GM23338 (cell line): ENCODE measurements at regions not wholly inside any gene's neighbourhood (a gene's known extent, or its start where the extent isn't known, plus 50 kb on each side); places are given as distances from the start of the nearest gene placed in this dataset.

Source experiments
- ATAC-seq: fragments of 200-7000 bp; cut with Tn5 transposase; 3 replicates; pipeline ENCODE4 v1.9.1; 2020
- DNase-seq: peaks from one replicate; pipeline ENCODE4 v3.0.0-alpha.2; 2015; ENCODE audit warnings: low spot score
- H2AFZ ChIP-seq: fragments of 200-600 bp; sonication (generic); 2 replicates; pipeline ENCODE4 v1.8.0; 2016; ENCODE audit warnings: antibody characterized with exemption, mild to moderate bottlenecking, moderate library complexity
- H3F3A ChIP-seq: fragments of 200-600 bp; sonication (generic); replicated peaks from 2 replicates; pipeline ENCODE4 v1.8.0; 2017; ENCODE audit warnings: antibody characterized with exemption, mixed run types, low read depth
- H3K27ac ChIP-seq: fragments of 200-600 bp; sonication (generic); 2 replicates; pipeline ENCODE4 v1.6.1; 2016; ENCODE audit warnings: low read depth
- H3K27me3 ChIP-seq: fragments of 200-600 bp; sonication (generic); 2 replicates; pipeline ENCODE4 v1.8.0; 2016; ENCODE audit warnings: mild to moderate bottlenecking, mixed run types, moderate library complexity; ENCODE audit not compliant: insufficient read depth
- H3K36me3 ChIP-seq: fragments of 200-600 bp; sonication (generic); 2 replicates; pipeline ENCODE4 v1.8.0; 2016; ENCODE audit warnings: mild to moderate bottlenecking; ENCODE audit not compliant: insufficient read depth
- H3K4me1 ChIP-seq: fragments of 200-600 bp; sonication (generic); 2 replicates; pipeline ENCODE4 v1.8.0; 2016; ENCODE audit warnings: mild to moderate bottlenecking, moderate library complexity; ENCODE audit not compliant: insufficient read depth
- H3K4me2 ChIP-seq: fragments of 200-600 bp; sonication (generic); 2 replicates; pipeline ENCODE4 v1.7.1; 2017; ENCODE audit warnings: mixed run types
- H3K4me3 ChIP-seq: fragments of 200-600 bp; sonication (generic); 2 replicates; pipeline ENCODE4 v1.6.1; 2016; ENCODE audit warnings: mixed run types
- H3K79me2 ChIP-seq: fragments of 200-600 bp; sonication (generic); replicated peaks from 2 replicates; pipeline ENCODE4 v1.8.0; 2017; ENCODE audit warnings: mild to moderate bottlenecking; ENCODE audit not compliant: insufficient read depth
- H3K9me2 ChIP-seq: fragments of 200-600 bp; sonication (generic); 2 replicates; pipeline ENCODE4 v1.8.0; 2017; ENCODE audit not compliant: insufficient read depth
- H4K20me1 ChIP-seq: fragments of 200-600 bp; sonication (generic); replicated peaks from 2 replicates; pipeline ENCODE4 v1.8.0; 2017; ENCODE audit warnings: mild to moderate bottlenecking; ENCODE audit not compliant: insufficient read depth
- H3K27ac Mint-ChIP-seq: 2 replicates; pipeline ENCODE4 v1.8.0; 2020; ENCODE audit warnings: inconsistent platforms, mild to moderate bottlenecking, moderate library complexity, mixed read lengths
- H3K27me3 Mint-ChIP-seq: 3 replicates; pipeline ENCODE4 v1.8.0; 2022; ENCODE audit warnings: low read depth, mild to moderate bottlenecking, moderate library complexity, mixed read lengths, inconsistent platforms; ENCODE audit not compliant: insufficient read depth, poor library complexity
- H3K36me3 Mint-ChIP-seq: 3 replicates; pipeline ENCODE4 v1.8.0; 2021; ENCODE audit warnings: low read depth, mild to moderate bottlenecking, inconsistent platforms, moderate library complexity, mixed read lengths
- H3K4me1 Mint-ChIP-seq: 3 replicates; pipeline ENCODE4 v1.8.0; 2020; ENCODE audit warnings: mild to moderate bottlenecking, inconsistent platforms, mixed read lengths
- H3K4me3 Mint-ChIP-seq: 3 replicates; pipeline ENCODE4 v1.8.0; 2021; ENCODE audit warnings: moderate library complexity, mild to moderate bottlenecking, inconsistent platforms, mixed read lengths
- H3K9me3 Mint-ChIP-seq: 3 replicates; pipeline ENCODE4 v1.8.0; 2020; ENCODE audit warnings: moderate library complexity, mild to moderate bottlenecking, inconsistent platforms, mixed read lengths
- CREB1 ChIP-seq: fragments of 250-450 bp; sonication (Bioruptor Pico); IDR thresholded peaks from 2 replicates; pipeline ENCODE4 v1.5.0; 2020; ENCODE audit warnings: low read depth, mild to moderate bottlenecking, moderate library complexity
- CTCF ChIP-seq, 2 experiments: fragments of 200-600 bp in 1 of 2; sonication (generic) in 1 of 2; conservative IDR thresholded peaks; 2 replicates each; pipeline versions ENCODE4 v1.5.1 to v1.6.1; 2016 to 2017; ENCODE audit warnings: antibody characterized with exemption in 2 of 2, low read depth in 2 of 2, mild to moderate bottlenecking in 2 of 2, moderate library complexity in 1 of 2
- ETS1 ChIP-seq: IDR thresholded peaks from 2 replicates; pipeline ENCODE4 v1.6.1; 2016; ENCODE audit warnings: antibody characterized with exemption
- EZH2 ChIP-seq: fragments of 200-600 bp; sonication (generic); IDR thresholded peaks from one replicate; pipeline ENCODE4 v1.8.0; 2017; ENCODE audit warnings: antibody characterized with exemption, mild to moderate bottlenecking, low read depth; ENCODE audit not compliant: unreplicated experiment
- EZH2phosphoT487 ChIP-seq: fragments of 200-600 bp; sonication (generic); IDR thresholded peaks from one replicate; pipeline ENCODE4 v1.8.1; 2018; ENCODE audit warnings: antibody characterized with exemption; ENCODE audit not compliant: unreplicated experiment
- JUNB ChIP-seq: IDR thresholded peaks from one replicate; pipeline ENCODE4 v1.6.1; 2016; ENCODE audit warnings: antibody characterized with exemption; ENCODE audit not compliant: unreplicated experiment
- NANOG ChIP-seq: IDR thresholded peaks from 2 replicates; pipeline ENCODE4 v1.6.1; 2016; ENCODE audit warnings: antibody characterized with exemption, borderline replicate concordance
- POLR2AphosphoS5 ChIP-seq: IDR thresholded peaks from 2 replicates; pipeline ENCODE4 v1.6.1; 2016; ENCODE audit warnings: antibody characterized with exemption, low read depth
- REST ChIP-seq: IDR thresholded peaks from one replicate; pipeline ENCODE4 v1.6.1; 2018; ENCODE audit warnings: antibody characterized with exemption; ENCODE audit not compliant: unreplicated experiment
- STAT1 ChIP-seq: IDR thresholded peaks from one replicate; pipeline ENCODE4 v1.6.1; 2016; ENCODE audit warnings: antibody characterized with exemption; ENCODE audit not compliant: unreplicated experiment
- ZNF114 ChIP-seq: fragments of 250-450 bp; sonication (Bioruptor Pico); IDR thresholded peaks from 2 replicates; pipeline ENCODE4 v1.5.0; 2020; ENCODE audit warnings: mild to moderate bottlenecking, moderate library complexity
- ZNF331 ChIP-seq: fragments of 250-450 bp; sonication (Bioruptor Pico); IDR thresholded peaks from 2 replicates; pipeline ENCODE4 v1.5.0; 2020; ENCODE audit warnings: low read depth, mild to moderate bottlenecking, moderate library complexity
- ZNF462 ChIP-seq: fragments of 250-450 bp; sonication (Bioruptor Pico); IDR thresholded peaks from 2 replicates; pipeline ENCODE4 v1.5.0; 2020; ENCODE audit warnings: mild to moderate bottlenecking, moderate library complexity

- no peak overlapping the region for H3K4me2 ChIP-seq
- no peak overlapping the region for H2AFZ ChIP-seq
- H3K79me2 ChIP-seq, result no peaks in the 10 kb centered on the region
- peak; percentile 58; the same call in 2 of the 3 replicates for ATAC-seq
- no peak overlapping the region for H3K4me3 Mint-ChIP-seq
- H3K4me1 Mint-ChIP-seq, result 0 out of 3 replicates have a peak, but pooled peaks cover 3% of the 10 kb centered on the region
- no peaks in the 10 kb centered on the region for H3K27me3 ChIP-seq
- H3K27me3 Mint-ChIP-seq, result no peaks in the 10 kb centered on the region
- H3K9me2 ChIP-seq, result peaks cover 3% of the 10 kb centered on the region; the same call in 1 of the 2 replicates
- H3K9me3 Mint-ChIP-seq, result peaks cover 31% of the 10 kb centered on the region
- no peaks in the 10 kb centered on the region for H4K20me1 ChIP-seq
- peak; percentile 7 for DNase-seq
- no peak overlapping the region for H3K27ac ChIP-seq
- H3F3A ChIP-seq, result no peaks in the 10 kb centered on the region
- no peaks in the 10 kb centered on the region for H3K36me3 ChIP-seq
- TF ChIP-seq CREB1 (CRISPR knock-in tag) (no peak), EZH2 (no peak), STAT1 (no peak), CTCF (conservative IDR thresholded peaks at IDR 0.05; ENCODE audit: low read depth in 2 of 2) (no peak), ETS1 (no peak), REST (no peak), EZH2phosphoT487 (no peak), ZNF114 (CRISPR knock-in tag) (no peak), ZNF331 (CRISPR knock-in tag) (no peak), NANOG (no peak), JUNB (no peak), POLR2AphosphoS5 (no peak), ZNF462 (CRISPR knock-in tag) (no peak)
- H3K4me1 ChIP-seq, result no peaks in the 10 kb centered on the region
- H3K27ac Mint-ChIP-seq, result no peak overlapping the region
- peaks cover 28% of the 10 kb centered on the region for H3K36me3 Mint-ChIP-seq
- no peak overlapping the region for H3K4me3 ChIP-seq
These were observed 252.6 kb upstream of the HAND2 start for GRCh38 chr4:173782660-173783059.
